DND-41 (cell line): ENCODE measurements at regions not wholly inside any gene's neighbourhood (a gene's known extent, or its start where the extent isn't known, plus 50 kb on each side); places are given as distances from the start of the nearest gene placed in this dataset.

Source experiments
- ATAC-seq: fragments of 200-7000 bp; cut with Tn5 transposase; 3 replicates; pipeline ENCODE4 v1.9.1; 2021; ENCODE audit warnings: low read depth; ENCODE audit not compliant: insufficient read depth
- DNase-seq: peaks from one replicate; pipeline ENCODE4 v3.0.0-alpha.2; 2020
- H2AFZ ChIP-seq: 2 replicates; pipeline ENCODE4 v1.6.0; 2012; ENCODE audit warnings: low read depth, low read length
- H3K27ac ChIP-seq: 2 replicates; pipeline ENCODE4 v1.5.1; 2012; ENCODE audit warnings: low read length, inconsistent platforms
- H3K27me3 ChIP-seq: fragments of 200-600 bp; sonication (generic); 2 replicates; pipeline ENCODE4 v1.6.0; 2012; ENCODE audit warnings: low read length, mild to moderate bottlenecking, inconsistent platforms; ENCODE audit not compliant: insufficient read depth, poor library complexity
- H3K36me3 ChIP-seq: 2 replicates; pipeline ENCODE4 v1.5.1; 2012; ENCODE audit warnings: low read length, inconsistent platforms; ENCODE audit not compliant: insufficient read depth
- H3K4me1 ChIP-seq: 2 replicates; pipeline ENCODE4 v1.5.1; 2012; ENCODE audit warnings: mild to moderate bottlenecking, low read length; ENCODE audit not compliant: insufficient read depth
- H3K4me2 ChIP-seq: 2 replicates; pipeline ENCODE4 v1.6.0; 2012; ENCODE audit warnings: mild to moderate bottlenecking, moderate library complexity, low read length, inconsistent platforms; ENCODE audit not compliant: insufficient read depth
- H3K4me3 ChIP-seq, 2 experiments: fragments of 200-600 bp in 1 of 2; shearing (Covaris generic) in 1 of 2; 2 replicates each; pipeline ENCODE4 v1.5.1; 2012 to 2016; ENCODE audit warnings: inconsistent platforms in 2 of 2, low read length in 2 of 2, mild to moderate bottlenecking in 2 of 2, low read depth in 1 of 2, moderate library complexity in 1 of 2
- H3K79me2 ChIP-seq: 2 replicates; pipeline ENCODE4 v1.6.0; 2012; ENCODE audit warnings: low read length, inconsistent platforms; ENCODE audit not compliant: insufficient read depth
- H3K9ac ChIP-seq: 2 replicates; pipeline ENCODE4 v1.6.0; 2012; ENCODE audit warnings: low read depth, mild to moderate bottlenecking, inconsistent platforms, low read length, moderate library complexity
- H3K9me3 ChIP-seq: 2 replicates; pipeline ENCODE4 v1.5.1; 2012; ENCODE audit warnings: low read length, moderate library complexity, mild to moderate bottlenecking, inconsistent platforms; ENCODE audit not compliant: insufficient read depth, severe bottlenecking
- H4K20me1 ChIP-seq: 2 replicates; pipeline ENCODE4 v1.6.0; 2012; ENCODE audit warnings: low read length; ENCODE audit not compliant: insufficient read depth
- EZH2 ChIP-seq: IDR thresholded peaks from 3 replicates; pipeline ENCODE4 v1.6.1; 2012; ENCODE audit warnings: borderline replicate concordance, low read depth, mild to moderate bottlenecking, moderate library complexity, low read length, inconsistent platforms; ENCODE audit not compliant: severe bottlenecking
- TF ChIP-seq, protein P1 (sequence below): IDR thresholded peaks from 2 replicates; pipeline ENCODE4 v1.5.1; 2012; ENCODE audit warnings: borderline replicate concordance, low read length, moderate library complexity, mild to moderate bottlenecking; ENCODE audit not compliant: poor library complexity, severe bottlenecking; ENCODE audit errors: extremely low read depth

DNA sequence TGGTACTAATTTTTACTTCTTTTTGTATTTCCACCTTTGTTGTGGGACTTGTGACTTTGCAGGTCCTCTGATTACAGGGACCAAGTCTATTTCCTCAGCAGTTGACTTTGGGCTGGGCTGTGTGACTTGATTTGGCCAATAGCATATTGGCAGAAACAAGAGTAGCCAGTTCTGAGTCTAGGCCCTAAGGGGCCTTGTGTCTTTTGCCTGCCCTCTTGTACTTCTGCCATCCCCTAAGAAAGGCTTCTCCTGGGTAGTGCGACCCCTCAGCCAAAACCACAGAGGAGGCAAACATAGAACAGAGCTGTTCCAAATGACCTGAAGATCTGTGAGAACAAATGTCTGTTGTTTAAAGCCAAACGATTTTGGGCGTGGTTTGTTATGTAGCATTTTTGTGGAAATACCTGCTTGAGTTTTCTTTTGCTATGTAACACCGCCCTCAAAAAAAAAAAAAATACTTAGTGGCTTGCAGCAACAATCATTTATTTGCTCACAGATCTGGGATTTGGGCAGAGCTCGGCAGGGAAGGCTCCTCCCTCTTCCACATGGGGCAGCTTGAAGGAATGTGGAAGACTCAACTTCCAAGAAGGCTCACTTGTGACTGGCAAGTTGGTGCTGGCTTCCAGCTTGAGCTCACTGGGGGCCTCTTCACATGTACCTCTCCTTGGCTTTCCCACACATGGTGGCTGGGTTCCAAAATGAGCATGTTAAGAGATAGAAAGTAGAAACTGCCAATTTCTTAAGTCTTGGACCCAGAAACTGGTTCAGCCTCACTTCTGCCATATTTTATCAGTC, 423.0 kb upstream of the CNKSR2 start:
- H3K79me2 ChIP-seq, result no peaks in the 10 kb centered on the region
- no peak for TF ChIP-seq EZH2
- TF ChIP-seq, protein P1, sequence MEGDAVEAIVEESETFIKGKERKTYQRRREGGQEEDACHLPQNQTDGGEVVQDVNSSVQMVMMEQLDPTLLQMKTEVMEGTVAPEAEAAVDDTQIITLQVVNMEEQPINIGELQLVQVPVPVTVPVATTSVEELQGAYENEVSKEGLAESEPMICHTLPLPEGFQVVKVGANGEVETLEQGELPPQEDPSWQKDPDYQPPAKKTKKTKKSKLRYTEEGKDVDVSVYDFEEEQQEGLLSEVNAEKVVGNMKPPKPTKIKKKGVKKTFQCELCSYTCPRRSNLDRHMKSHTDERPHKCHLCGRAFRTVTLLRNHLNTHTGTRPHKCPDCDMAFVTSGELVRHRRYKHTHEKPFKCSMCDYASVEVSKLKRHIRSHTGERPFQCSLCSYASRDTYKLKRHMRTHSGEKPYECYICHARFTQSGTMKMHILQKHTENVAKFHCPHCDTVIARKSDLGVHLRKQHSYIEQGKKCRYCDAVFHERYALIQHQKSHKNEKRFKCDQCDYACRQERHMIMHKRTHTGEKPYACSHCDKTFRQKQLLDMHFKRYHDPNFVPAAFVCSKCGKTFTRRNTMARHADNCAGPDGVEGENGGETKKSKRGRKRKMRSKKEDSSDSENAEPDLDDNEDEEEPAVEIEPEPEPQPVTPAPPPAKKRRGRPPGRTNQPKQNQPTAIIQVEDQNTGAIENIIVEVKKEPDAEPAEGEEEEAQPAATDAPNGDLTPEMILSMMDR, result no peak
- H3K4me1 ChIP-seq, result no peaks in the 10 kb centered on the region
- no peaks in the 10 kb centered on the region for H4K20me1 ChIP-seq
- H3K36me3 ChIP-seq, result no peaks in the 10 kb centered on the region
- no peaks in the 10 kb centered on the region for H3K9me3 ChIP-seq
- DNase-seq (no peak), ATAC-seq (no peak)
- no peak overlapping the region for H2AFZ ChIP-seq
- H3K4me2 ChIP-seq, result no peak overlapping the region
- no peak overlapping the region for H3K27ac ChIP-seq
- H3K9ac ChIP-seq, result no peak overlapping the region
- H3K27me3 ChIP-seq, result no peaks in the 10 kb centered on the region
- no peak overlapping the region for H3K4me3 ChIP-seq

DNA sequence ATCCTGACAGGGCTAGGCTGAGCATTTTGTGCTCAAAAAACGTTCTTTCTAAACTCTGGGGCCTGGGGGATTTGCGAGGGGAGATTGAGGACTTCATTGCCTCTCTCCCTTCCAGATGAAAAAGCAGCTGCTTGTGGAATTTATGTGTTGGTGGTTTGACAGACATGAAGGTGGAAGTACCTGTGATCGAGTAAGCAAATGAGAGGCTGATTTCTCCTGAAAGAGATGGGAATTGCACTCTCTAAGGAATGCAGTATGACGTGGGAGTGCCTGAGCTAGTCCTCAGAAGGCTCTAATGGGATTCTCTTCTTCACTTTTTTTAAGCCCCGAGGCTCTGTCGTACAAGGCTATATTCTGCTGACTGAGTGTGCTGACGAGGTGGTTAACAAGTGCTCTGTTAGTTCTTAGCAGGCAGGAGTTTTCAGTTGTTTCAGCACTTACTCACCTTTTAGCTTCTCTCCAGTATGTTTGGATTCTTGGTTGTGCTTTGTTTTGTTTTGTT, 426.8 kb upstream of the CNKSR2 start:
- H3K4me1 ChIP-seq, result no peaks in the 10 kb centered on the region
- no peak overlapping the region for H3K27ac ChIP-seq
- no peaks in the 10 kb centered on the region for H3K9me3 ChIP-seq
- no peaks in the 10 kb centered on the region for H3K36me3 ChIP-seq
- no peak overlapping the region for H3K9ac ChIP-seq
- H3K4me2 ChIP-seq, result no peak overlapping the region
- no peak for ATAC-seq
- H3K4me3 ChIP-seq, result no peak overlapping the region
- H3K79me2 ChIP-seq, result no peaks in the 10 kb centered on the region
- H4K20me1 ChIP-seq, result no peaks in the 10 kb centered on the region
- DNase-seq, result no peak
- TF ChIP-seq, protein P1, result no peak
- H2AFZ ChIP-seq, result no peak overlapping the region
- no peaks in the 10 kb centered on the region for H3K27me3 ChIP-seq

DNA sequence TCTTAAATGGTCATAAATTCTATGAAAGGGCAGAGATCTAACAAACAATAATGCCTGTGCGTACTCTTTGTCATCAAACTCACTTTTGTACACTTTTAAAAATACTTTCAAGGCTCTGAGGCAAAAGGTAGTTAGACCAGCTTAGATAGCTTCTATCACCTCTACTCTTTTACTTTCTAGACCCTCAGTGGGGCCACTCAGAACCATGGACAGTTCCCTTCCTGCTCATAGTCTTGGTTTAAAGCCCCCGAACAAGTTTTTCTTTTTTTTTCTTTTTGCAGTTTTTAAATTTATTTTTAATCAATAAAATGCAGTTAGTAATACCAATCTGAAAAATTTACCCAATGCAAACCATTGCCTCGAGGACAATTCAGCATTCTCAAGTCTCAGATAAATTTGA, 460.5 kb upstream of the CNKSR2 start:
- Histone ChIP-seq H3K36me3 (no peaks in the 10 kb centered on the region), H3K27ac (no peak overlapping the region), H2AFZ (no peak overlapping the region), H4K20me1 (no peaks in the 10 kb centered on the region), H3K27me3 (no peaks in the 10 kb centered on the region), H3K4me3 (no peak overlapping the region), H3K4me1 (no peaks in the 10 kb centered on the region), H3K9me3 (no peaks in the 10 kb centered on the region), H3K79me2 (no peaks in the 10 kb centered on the region), H3K4me2 (no peak overlapping the region), H3K9ac (no peak overlapping the region)
- TF ChIP-seq EZH2, result no peak
- TF ChIP-seq, protein P1, result no peak
- DNase-seq, result peak; percentile 41
- 0 out of 3 replicates have a peak, but pooled peaks have one; percentile 35 for ATAC-seq
